ENCODE measurements at regions not wholly inside any gene's neighbourhood (a gene's known extent, or its start where the extent isn't known, plus 50 kb on each side); places are given as distances from the start of the nearest gene placed in this dataset.

GRCh38 chr14:22070119-22070982, 396.7 kb upstream of the OR4E1 start:
- no peak for TF ChIP-seq TAF1 (IDR thresholded peaks at IDR 0.05; ENCODE audit: low read depth)
- TF ChIP-seq, protein P1, sequence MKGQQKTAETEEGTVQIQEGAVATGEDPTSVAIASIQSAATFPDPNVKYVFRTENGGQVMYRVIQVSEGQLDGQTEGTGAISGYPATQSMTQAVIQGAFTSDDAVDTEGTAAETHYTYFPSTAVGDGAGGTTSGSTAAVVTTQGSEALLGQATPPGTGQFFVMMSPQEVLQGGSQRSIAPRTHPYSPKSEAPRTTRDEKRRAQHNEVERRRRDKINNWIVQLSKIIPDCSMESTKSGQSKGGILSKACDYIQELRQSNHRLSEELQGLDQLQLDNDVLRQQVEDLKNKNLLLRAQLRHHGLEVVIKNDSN (IDR thresholded peaks at IDR 0.05): no peak
- no peak for TF ChIP-seq FOXM1 (IDR thresholded peaks at IDR 0.05; ENCODE audit: borderline replicate concordance, low read depth)
- no peak for TF ChIP-seq CEBPB (IDR thresholded peaks at IDR 0.05)
- TF ChIP-seq CREB1 (IDR thresholded peaks at IDR 0.05; ENCODE audit: low read depth): no peak
- TF ChIP-seq, protein P2, sequence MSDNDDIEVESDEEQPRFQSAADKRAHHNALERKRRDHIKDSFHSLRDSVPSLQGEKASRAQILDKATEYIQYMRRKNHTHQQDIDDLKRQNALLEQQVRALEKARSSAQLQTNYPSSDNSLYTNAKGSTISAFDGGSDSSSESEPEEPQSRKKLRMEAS (IDR thresholded peaks at IDR 0.05): no peak
- no peak for TF ChIP-seq EP300 (IDR thresholded peaks at IDR 0.05; ENCODE audit: borderline replicate concordance)
- TF ChIP-seq ZBTB7A (IDR thresholded peaks at IDR 0.05; ENCODE audit: low read depth): no peak
- no peak for TF ChIP-seq TCF12 (IDR thresholded peaks at IDR 0.05; ENCODE audit: low read depth)
- no peak for TF ChIP-seq REST (IDR thresholded peaks at IDR 0.05; ENCODE audit: low read depth)
- TF ChIP-seq TEAD4 (IDR thresholded peaks at IDR 0.05): no peak
- no peak for TF ChIP-seq RAD21 (IDR thresholded peaks at IDR 0.05; ENCODE audit: low read depth)
- TF ChIP-seq YY1 (IDR thresholded peaks at IDR 0.05; ENCODE audit: low read depth): no peak
- TF ChIP-seq NFIC (IDR thresholded peaks at IDR 0.05): no peak
